ENCODE measurements at regions not wholly inside any gene's neighbourhood (a gene's known extent, or its start where the extent isn't known, plus 50 kb on each side); places are given as distances from the start of the nearest gene placed in this dataset.

DNA sequence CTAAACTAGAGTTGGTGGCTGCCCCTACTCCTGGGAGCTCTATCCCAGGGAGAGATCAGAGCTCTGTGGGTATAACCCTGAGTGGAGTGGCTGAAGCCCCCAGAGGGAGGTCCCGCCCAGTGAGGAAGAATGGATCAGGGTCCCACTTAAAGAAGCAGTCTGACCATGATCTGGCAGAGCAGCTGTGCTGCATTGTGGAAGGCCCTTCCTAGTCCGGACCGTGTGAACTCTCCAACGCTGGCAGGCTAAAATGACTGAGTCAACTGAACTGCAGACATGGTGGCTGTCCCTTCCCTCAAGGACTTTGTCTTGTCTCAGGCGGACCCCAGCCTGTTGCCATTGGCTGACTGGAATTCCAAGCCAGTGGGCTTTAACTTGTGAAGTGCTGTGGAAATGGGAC, 494.2 kb downstream of the FAM181B start:
- Histone ChIP-seq H3K36me3 (ENCODE audit: control insufficient read depth, insufficient read depth, low read length) (no peaks in the 10 kb centered on the region), H3K27me3 (ENCODE audit: control insufficient read depth, insufficient read depth, low read length) (no peaks in the 10 kb centered on the region), H3K9me3 (ENCODE audit: control insufficient read depth, low read length) (no peaks in the 10 kb centered on the region), H3K4me1 (ENCODE audit: control insufficient read depth, insufficient read depth, low read length) (no peaks in the 10 kb centered on the region), H3K9ac (ENCODE audit: low read length) (no peak overlapping the region), H3K4me3 (ENCODE audit: low read length) (no peak overlapping the region)

DNA sequence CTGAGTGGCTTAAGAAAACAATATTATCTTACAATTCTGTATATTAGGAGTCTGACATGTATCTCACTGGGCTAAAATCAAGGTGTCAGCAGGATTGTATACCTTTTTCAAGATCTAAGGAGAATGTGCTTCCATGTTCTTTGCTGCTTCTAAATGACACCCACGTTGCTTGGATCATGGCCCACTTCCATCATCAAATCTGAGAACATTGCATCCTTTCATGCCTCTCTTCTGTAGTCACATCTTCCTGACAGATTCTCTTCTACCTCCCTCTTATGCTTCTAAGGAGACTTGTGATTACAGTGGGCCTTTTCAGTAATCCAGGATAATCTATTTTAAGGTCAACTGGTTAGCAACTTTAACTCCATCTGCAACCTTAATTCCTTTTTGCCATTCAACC, 499.4 kb downstream of the FAM181B start:
- no peaks in the 10 kb centered on the region for H3K4me1 ChIP-seq (ENCODE audit: control insufficient read depth, insufficient read depth, low read length)
- no peak overlapping the region for H3K4me3 ChIP-seq (ENCODE audit: low read length)
- no peaks in the 10 kb centered on the region for H3K27me3 ChIP-seq (ENCODE audit: control insufficient read depth, insufficient read depth, low read length)

DNA sequence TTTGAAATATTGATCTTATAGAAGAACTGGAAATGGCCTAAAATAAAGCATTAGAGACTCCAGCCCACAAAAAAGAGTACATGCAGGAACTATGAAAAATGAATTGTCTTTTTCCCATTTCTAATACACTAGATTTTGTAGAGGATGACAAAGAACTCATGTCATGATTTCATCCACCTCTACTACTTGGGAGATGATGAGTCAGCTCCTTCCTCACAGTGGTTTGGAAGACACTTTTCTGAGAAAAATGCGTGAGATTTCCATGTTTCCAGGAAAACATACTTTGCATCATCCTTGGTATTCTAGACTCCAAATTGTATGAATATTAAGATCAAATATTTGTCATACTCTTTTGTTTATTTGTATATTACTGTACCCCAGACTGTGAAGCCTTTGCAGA, 500.5 kb downstream of the FAM181B start:
- Histone ChIP-seq H3K4me3 (ENCODE audit: low read length) (no peak overlapping the region), H3K9ac (ENCODE audit: low read length) (no peak overlapping the region), H3K4me1 (ENCODE audit: control insufficient read depth, insufficient read depth, low read length) (no peaks in the 10 kb centered on the region), H3K36me3 (ENCODE audit: control insufficient read depth, insufficient read depth, low read length) (no peaks in the 10 kb centered on the region), H3K9me3 (ENCODE audit: control insufficient read depth, low read length) (no peaks in the 10 kb centered on the region), H3K27me3 (ENCODE audit: control insufficient read depth, insufficient read depth, low read length) (no peaks in the 10 kb centered on the region)

More for the DNA sequence above, 499.4 kb downstream of the FAM181B start:
- Histone ChIP-seq H3K36me3 (ENCODE audit: control insufficient read depth, insufficient read depth, low read length) (no peaks in the 10 kb centered on the region), H3K9ac (ENCODE audit: low read length) (no peak overlapping the region), H3K9me3 (ENCODE audit: control insufficient read depth, low read length) (no peaks in the 10 kb centered on the region)

DNA sequence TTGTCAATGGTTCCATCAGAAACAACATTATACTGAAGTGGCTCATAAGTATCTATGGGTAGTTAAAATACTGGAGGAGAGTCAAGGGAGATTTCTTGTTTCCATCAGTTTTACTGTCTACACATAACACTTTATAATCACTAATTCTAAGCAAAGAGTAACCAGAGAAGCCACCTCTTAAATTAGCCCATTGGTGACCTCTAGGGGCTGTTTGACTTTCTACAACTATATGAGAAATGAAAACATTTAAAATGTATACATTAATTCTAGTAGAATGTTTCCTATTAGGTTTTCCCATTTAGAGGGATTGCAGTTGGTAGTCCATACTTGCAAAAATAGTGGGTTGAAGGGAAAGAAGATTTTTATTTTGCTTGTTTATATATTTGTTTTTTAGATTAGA, 504.3 kb downstream of the FAM181B start:
- H3K4me3 ChIP-seq (ENCODE audit: low read length): no peak overlapping the region

DNA sequence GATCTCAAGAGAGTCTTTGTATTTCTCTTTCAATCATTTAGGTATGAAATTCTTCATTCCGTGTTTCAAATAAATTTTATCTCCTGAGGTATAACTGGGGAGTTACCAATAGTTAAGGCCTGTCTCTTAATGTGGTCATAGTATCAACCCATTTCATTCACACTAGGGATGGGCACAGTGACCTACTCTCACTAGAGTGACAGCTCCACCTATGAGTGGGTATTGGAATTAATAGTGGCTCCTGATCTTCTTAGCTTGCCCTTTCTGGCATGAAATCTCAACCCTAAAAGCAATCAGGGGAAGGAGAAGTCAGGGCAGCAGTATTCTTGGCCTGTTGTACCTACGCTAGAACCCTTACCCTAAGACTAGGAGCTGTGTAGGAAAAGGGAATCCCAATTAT, 507.7 kb downstream of the FAM181B start:
- Histone ChIP-seq H3K4me1 (ENCODE audit: control insufficient read depth, insufficient read depth, low read length) (no peaks in the 10 kb centered on the region), H3K9me3 (ENCODE audit: control insufficient read depth, low read length) (no peaks in the 10 kb centered on the region), H3K4me3 (ENCODE audit: low read length) (no peak overlapping the region), H3K36me3 (ENCODE audit: control insufficient read depth, insufficient read depth, low read length) (no peaks in the 10 kb centered on the region), H3K9ac (ENCODE audit: low read length) (no peak overlapping the region), H3K27me3 (ENCODE audit: control insufficient read depth, insufficient read depth, low read length) (no peaks in the 10 kb centered on the region)

More for the DNA sequence above, 504.3 kb downstream of the FAM181B start:
- no peaks in the 10 kb centered on the region for H3K9me3 ChIP-seq (ENCODE audit: control insufficient read depth, low read length)
- no peaks in the 10 kb centered on the region for H3K4me1 ChIP-seq (ENCODE audit: control insufficient read depth, insufficient read depth, low read length)
- no peaks in the 10 kb centered on the region for H3K27me3 ChIP-seq (ENCODE audit: control insufficient read depth, insufficient read depth, low read length)
- no peak overlapping the region for H3K9ac ChIP-seq (ENCODE audit: low read length)
- H3K36me3 ChIP-seq (ENCODE audit: control insufficient read depth, insufficient read depth, low read length): no peaks in the 10 kb centered on the region

DNA sequence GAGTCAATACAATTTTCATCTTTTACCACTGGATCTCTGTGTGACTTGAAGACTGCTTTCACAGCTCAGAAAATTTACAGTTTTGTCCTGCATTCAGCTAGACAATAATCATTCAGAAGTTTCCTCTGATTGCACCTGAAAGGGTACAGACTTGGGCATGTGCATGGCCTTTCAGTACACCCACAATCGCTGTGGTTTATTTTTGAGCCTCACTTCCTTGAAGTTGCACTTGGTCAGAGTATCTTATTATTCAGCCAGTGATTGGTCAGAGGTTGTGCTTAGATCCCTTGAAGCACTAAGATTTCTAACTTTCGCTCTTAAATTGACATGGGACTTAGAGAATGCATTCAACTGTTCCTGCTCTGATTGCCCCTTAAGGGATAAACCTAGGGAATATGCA, 508.2 kb downstream of the FAM181B start:
- H3K4me1 ChIP-seq (ENCODE audit: control insufficient read depth, insufficient read depth, low read length): no peaks in the 10 kb centered on the region
- H3K9me3 ChIP-seq (ENCODE audit: control insufficient read depth, low read length): no peaks in the 10 kb centered on the region
- no peaks in the 10 kb centered on the region for H3K27me3 ChIP-seq (ENCODE audit: control insufficient read depth, insufficient read depth, low read length)
- H3K4me3 ChIP-seq (ENCODE audit: low read length): no peak overlapping the region
- H3K36me3 ChIP-seq (ENCODE audit: control insufficient read depth, insufficient read depth, low read length): no peaks in the 10 kb centered on the region
- H3K9ac ChIP-seq (ENCODE audit: low read length): no peak overlapping the region

DNA sequence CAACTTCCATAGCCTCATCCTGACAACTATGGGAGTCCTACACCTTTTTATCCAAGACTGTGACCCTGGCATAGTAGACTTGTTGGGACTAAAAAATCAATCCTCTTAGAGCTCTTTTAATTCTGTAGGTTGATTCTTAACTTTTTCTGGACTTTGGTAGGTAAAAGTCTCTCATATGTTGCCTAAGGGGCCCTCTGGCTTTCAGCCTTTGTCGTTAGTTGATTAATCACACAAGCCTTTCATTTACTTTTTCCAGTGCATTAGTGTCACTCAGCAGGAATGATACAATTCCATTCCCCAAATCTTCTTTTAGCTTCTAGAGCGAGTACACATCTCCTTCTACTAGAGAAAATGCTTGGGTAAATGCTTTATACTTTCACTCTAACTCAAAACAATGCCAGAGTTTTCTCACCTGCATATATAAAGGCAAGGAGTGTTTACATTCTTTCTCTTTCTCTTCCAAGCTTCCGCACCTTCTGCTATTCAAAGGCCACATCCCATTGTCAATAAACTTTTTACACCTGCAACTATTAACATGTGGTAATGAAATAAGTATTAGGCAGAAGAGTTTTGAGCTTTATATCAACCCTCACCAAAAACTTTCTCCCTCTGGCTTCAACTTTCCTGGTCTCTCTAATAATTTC, 516.6 kb downstream of the FAM181B start:
- Histone ChIP-seq H3K36me3 (ENCODE audit: control insufficient read depth, insufficient read depth, low read length) (no peaks in the 10 kb centered on the region), H3K27me3 (ENCODE audit: control insufficient read depth, insufficient read depth, low read length) (no peaks in the 10 kb centered on the region), H3K9ac (ENCODE audit: low read length) (no peak overlapping the region), H3K4me3 (ENCODE audit: low read length) (no peak overlapping the region), H3K9me3 (ENCODE audit: control insufficient read depth, low read length) (no peaks in the 10 kb centered on the region), H3K4me1 (ENCODE audit: control insufficient read depth, insufficient read depth, low read length) (no peaks in the 10 kb centered on the region)

DNA sequence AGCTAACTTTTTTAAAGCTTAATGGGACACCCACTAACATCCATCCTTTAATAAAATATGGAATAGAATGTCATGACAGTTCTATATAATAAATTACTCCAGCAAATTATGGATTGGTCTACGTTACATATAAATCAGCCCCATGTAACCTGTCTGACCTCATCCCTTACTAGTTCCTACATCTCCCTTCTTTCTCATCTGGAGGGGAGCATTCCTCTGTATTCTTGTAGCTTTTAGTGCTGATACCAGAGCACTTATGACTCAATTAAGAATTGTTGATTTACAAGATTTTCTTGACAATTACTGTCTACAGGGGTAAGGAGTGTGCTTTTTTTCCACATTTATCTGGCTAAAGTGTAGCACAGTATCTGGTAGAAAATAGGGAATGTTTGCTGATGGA, 523.7 kb downstream of the FAM181B start:
- no peaks in the 10 kb centered on the region for H3K36me3 ChIP-seq (ENCODE audit: control insufficient read depth, insufficient read depth, low read length)
- H3K9me3 ChIP-seq (ENCODE audit: control insufficient read depth, low read length): no peaks in the 10 kb centered on the region
- H3K9ac ChIP-seq (ENCODE audit: low read length): no peak overlapping the region
- H3K27me3 ChIP-seq (ENCODE audit: control insufficient read depth, insufficient read depth, low read length): no peaks in the 10 kb centered on the region
- H3K4me3 ChIP-seq (ENCODE audit: low read length): no peak overlapping the region
- no peaks in the 10 kb centered on the region for H3K4me1 ChIP-seq (ENCODE audit: control insufficient read depth, insufficient read depth, low read length)

DNA sequence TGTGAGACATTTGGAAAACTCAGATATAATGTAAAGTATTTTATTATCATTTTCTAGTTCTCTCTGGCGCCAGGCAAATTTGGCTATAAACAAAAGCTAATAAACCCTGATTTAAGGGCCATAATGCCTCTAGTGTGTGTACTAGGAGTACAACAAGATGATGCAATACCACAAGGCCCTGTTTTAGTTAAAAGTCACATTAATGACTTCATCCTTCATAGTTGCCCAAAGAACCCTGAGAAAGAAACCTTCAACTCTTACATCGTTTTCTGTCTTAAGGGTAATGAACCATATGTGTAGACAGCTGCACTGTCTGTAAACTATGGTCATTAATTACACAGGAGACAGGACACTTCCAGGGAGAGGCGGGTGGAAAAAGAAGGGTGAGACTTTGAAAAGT, 538.4 kb downstream of the FAM181B start:
- H3K27me3 ChIP-seq (ENCODE audit: control insufficient read depth, insufficient read depth, low read length): no peaks in the 10 kb centered on the region
- no peaks in the 10 kb centered on the region for H3K36me3 ChIP-seq (ENCODE audit: control insufficient read depth, insufficient read depth, low read length)
- H3K4me3 ChIP-seq (ENCODE audit: low read length): no peak overlapping the region
- no peaks in the 10 kb centered on the region for H3K4me1 ChIP-seq (ENCODE audit: control insufficient read depth, insufficient read depth, low read length)
- no peak overlapping the region for H3K9ac ChIP-seq (ENCODE audit: low read length)
- no peaks in the 10 kb centered on the region for H3K9me3 ChIP-seq (ENCODE audit: control insufficient read depth, low read length)

DNA sequence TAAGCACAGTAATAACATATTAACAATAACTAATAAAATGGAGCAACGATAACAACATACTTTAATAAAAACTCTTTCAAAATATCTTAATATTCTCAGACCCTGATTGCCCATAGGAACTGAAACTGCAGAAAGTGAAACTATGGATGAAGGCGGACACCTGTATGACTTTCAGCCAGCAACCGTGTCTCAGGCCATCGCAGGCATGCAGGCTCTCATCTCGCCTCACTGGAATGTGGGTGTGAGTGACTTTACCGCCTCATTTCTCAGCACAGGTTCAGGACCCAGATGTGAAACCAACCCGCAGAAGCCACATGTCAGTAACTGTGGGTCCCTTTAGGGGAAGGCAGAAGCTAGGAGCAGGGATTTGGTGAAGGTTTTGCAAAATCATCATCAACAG, 539.1 kb downstream of the FAM181B start:
- no peak overlapping the region for H3K4me3 ChIP-seq (ENCODE audit: low read length)
- no peaks in the 10 kb centered on the region for H3K9me3 ChIP-seq (ENCODE audit: control insufficient read depth, low read length)
- H3K36me3 ChIP-seq (ENCODE audit: control insufficient read depth, insufficient read depth, low read length): no peaks in the 10 kb centered on the region
- no peak overlapping the region for H3K9ac ChIP-seq (ENCODE audit: low read length)
- no peaks in the 10 kb centered on the region for H3K27me3 ChIP-seq (ENCODE audit: control insufficient read depth, insufficient read depth, low read length)
- H3K4me1 ChIP-seq (ENCODE audit: control insufficient read depth, insufficient read depth, low read length): no peaks in the 10 kb centered on the region

DNA sequence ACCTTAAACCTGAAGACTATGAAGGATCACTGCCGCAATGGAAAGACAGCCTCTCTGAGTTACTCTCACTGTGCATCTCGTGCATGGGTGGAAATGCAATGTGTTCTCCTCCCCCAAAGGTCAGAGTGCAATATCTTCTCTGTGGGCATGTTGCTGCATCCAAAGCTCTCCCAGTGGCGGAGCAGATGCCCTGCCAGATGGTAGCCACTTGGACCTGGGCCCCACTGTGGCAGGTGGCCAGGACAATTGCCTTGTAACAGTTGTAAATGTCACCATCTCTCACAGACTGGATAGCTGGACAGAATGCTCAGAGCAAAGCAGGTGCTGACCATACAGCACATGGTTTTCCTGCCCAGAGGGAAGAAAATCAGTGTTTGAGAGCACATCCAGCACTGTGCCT, 542.0 kb downstream of the FAM181B start:
- H3K27me3 ChIP-seq (ENCODE audit: control insufficient read depth, insufficient read depth, low read length): no peaks in the 10 kb centered on the region

DNA sequence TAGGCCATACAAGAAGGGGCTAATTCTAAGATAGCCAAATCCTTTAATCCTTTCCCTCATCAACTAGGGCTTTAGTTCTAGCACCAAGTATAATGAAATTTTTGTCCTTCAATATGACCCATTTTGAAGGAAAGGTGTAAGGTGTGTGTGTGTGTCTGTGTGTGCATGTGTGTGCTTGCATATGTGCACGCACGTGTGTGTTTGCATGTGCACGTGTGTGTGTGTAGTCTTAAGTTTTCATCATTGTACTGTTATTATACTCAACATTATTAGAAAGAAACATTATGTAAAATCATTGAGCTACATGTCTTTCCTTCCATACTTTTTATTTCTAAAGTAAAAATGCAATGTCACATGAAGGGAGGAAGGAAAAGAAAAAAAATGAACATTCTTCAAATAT, 547.7 kb downstream of the FAM181B start:
- Histone ChIP-seq H3K4me1 (ENCODE audit: control insufficient read depth, insufficient read depth, low read length) (no peaks in the 10 kb centered on the region), H3K9ac (ENCODE audit: low read length) (no peak overlapping the region), H3K9me3 (ENCODE audit: control insufficient read depth, low read length) (no peaks in the 10 kb centered on the region), H3K27me3 (ENCODE audit: control insufficient read depth, insufficient read depth, low read length) (no peaks in the 10 kb centered on the region), H3K4me3 (ENCODE audit: low read length) (no peak overlapping the region), H3K36me3 (ENCODE audit: control insufficient read depth, insufficient read depth, low read length) (no peaks in the 10 kb centered on the region)

More for the DNA sequence above, 542.0 kb downstream of the FAM181B start:
- Histone ChIP-seq H3K4me3 (ENCODE audit: low read length) (no peak overlapping the region), H3K4me1 (ENCODE audit: control insufficient read depth, insufficient read depth, low read length) (no peaks in the 10 kb centered on the region), H3K9ac (ENCODE audit: low read length) (no peak overlapping the region), H3K9me3 (ENCODE audit: control insufficient read depth, low read length) (no peaks in the 10 kb centered on the region), H3K36me3 (ENCODE audit: control insufficient read depth, insufficient read depth, low read length) (no peaks in the 10 kb centered on the region)

DNA sequence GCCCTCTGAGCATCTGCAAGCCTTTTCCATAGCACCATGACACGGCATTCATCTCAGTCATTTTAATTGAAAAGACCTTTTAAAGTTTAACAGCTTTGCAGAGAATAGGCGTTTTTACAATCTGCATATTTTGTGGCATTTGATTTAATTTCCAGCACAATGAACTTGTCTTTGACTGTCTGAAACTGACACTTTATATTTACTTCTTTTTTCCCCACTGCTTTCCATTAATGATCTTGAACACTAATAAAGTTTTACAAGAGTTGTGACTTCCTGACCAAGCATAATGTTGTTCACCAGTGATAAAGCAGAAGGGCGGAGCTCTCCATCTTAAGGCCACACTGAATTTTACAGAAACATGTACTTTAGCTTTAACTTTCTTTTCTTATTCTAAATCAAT, 548.7 kb downstream of the FAM181B start:
- Histone ChIP-seq H3K9me3 (ENCODE audit: control insufficient read depth, low read length) (no peaks in the 10 kb centered on the region), H3K36me3 (ENCODE audit: control insufficient read depth, insufficient read depth, low read length) (no peaks in the 10 kb centered on the region), H3K4me3 (ENCODE audit: low read length) (no peak overlapping the region)

More for the DNA sequence above, 548.7 kb downstream of the FAM181B start:
- Histone ChIP-seq H3K4me1 (ENCODE audit: control insufficient read depth, insufficient read depth, low read length) (no peaks in the 10 kb centered on the region), H3K27me3 (ENCODE audit: control insufficient read depth, insufficient read depth, low read length) (no peaks in the 10 kb centered on the region), H3K9ac (ENCODE audit: low read length) (no peak overlapping the region)
